Osteocyte (in vitro differentiated cells): ENCODE measurements at regions not wholly inside any gene's neighbourhood (a gene's known extent, or its start where the extent isn't known, plus 50 kb on each side); places are given as distances from the start of the nearest gene placed in this dataset.

ENCODE experiments used
- DNase-seq: peaks from one replicate; pipeline ENCODE4 v3.0.0; 2021; ENCODE audit warnings: mixed read lengths; ENCODE audit not compliant: unreplicated experiment; ENCODE audit errors: extremely low spot score
- H3K27ac Mint-ChIP-seq: one replicate; pipeline ENCODE4 v1.8.0; 2021; ENCODE audit warnings: mild to moderate bottlenecking, mixed read lengths; ENCODE audit not compliant: unreplicated experiment
- H3K27me3 Mint-ChIP-seq: one replicate; pipeline ENCODE4 v1.8.0; 2021; ENCODE audit warnings: mixed read lengths; ENCODE audit not compliant: unreplicated experiment
- H3K36me3 Mint-ChIP-seq: one replicate; pipeline ENCODE4 v1.8.0; 2021; ENCODE audit warnings: mixed read lengths; ENCODE audit not compliant: unreplicated experiment
- H3K4me1 Mint-ChIP-seq: one replicate; pipeline ENCODE4 v1.8.0; 2021; ENCODE audit warnings: mixed read lengths; ENCODE audit not compliant: unreplicated experiment
- H3K4me3 Mint-ChIP-seq: one replicate; pipeline ENCODE4 v1.8.0; 2021; ENCODE audit warnings: mild to moderate bottlenecking, moderate library complexity, mixed read lengths; ENCODE audit not compliant: unreplicated experiment
- H3K9me3 Mint-ChIP-seq: one replicate; pipeline ENCODE4 v1.8.0; 2021; ENCODE audit warnings: mixed read lengths; ENCODE audit not compliant: unreplicated experiment
- TF ChIP-seq, protein P1 (sequence below): fragments of 200-600 bp; sonication (generic); IDR thresholded peaks from 2 replicates; pipeline ENCODE4 v1.5.0; 2021; ENCODE audit warnings: antibody characterized with exemption, mild to moderate bottlenecking, moderate library complexity

DNA sequence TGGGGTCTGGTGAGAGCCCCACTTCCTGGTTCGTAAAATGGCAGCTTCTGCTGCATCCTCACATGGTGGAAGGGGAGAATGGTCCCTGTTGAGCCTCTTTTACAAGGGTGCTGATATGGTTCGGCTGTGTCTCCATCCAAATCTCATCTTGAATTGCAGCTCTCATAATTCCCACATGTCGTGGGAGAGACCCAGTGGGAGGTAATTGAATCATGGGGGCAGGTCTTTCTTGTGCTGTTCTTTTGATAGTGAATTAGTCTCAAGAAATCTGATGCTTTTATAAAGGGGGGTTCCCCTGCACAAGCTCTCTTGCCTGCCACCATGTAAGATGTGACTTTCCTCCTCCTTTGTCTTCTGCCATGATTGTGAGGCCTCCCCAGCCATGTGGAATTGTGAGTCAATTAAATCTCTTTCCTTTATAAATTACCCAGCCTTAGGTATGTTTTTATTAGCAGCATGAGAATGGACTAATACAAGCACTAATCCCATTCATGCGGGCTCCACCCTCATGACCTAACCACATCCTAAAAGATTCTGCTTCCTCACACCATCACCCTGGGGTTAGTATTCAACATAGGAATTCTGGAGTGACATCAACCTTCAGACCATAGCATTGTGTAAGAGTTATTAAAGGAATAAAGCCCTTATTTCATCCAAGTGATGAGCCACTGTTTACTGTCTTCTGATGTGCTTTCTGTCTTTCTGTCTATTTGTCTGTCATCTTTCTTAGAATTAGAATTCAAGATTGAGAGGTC is 159.0 kb upstream of the IRS2 start:
- peaks cover 6% of the 10 kb centered on the region for H3K4me1 Mint-ChIP-seq
- no peak overlapping the region for H3K4me3 Mint-ChIP-seq
- H3K27me3 Mint-ChIP-seq = no peaks in the 10 kb centered on the region
- H3K36me3 Mint-ChIP-seq = no peaks in the 10 kb centered on the region
- peaks cover 11% of the 10 kb centered on the region for H3K9me3 Mint-ChIP-seq
- no peak overlapping the region for H3K27ac Mint-ChIP-seq
- no peak for DNase-seq
- TF ChIP-seq, protein P1, sequence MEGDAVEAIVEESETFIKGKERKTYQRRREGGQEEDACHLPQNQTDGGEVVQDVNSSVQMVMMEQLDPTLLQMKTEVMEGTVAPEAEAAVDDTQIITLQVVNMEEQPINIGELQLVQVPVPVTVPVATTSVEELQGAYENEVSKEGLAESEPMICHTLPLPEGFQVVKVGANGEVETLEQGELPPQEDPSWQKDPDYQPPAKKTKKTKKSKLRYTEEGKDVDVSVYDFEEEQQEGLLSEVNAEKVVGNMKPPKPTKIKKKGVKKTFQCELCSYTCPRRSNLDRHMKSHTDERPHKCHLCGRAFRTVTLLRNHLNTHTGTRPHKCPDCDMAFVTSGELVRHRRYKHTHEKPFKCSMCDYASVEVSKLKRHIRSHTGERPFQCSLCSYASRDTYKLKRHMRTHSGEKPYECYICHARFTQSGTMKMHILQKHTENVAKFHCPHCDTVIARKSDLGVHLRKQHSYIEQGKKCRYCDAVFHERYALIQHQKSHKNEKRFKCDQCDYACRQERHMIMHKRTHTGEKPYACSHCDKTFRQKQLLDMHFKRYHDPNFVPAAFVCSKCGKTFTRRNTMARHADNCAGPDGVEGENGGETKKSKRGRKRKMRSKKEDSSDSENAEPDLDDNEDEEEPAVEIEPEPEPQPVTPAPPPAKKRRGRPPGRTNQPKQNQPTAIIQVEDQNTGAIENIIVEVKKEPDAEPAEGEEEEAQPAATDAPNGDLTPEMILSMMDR = no peak

DNA sequence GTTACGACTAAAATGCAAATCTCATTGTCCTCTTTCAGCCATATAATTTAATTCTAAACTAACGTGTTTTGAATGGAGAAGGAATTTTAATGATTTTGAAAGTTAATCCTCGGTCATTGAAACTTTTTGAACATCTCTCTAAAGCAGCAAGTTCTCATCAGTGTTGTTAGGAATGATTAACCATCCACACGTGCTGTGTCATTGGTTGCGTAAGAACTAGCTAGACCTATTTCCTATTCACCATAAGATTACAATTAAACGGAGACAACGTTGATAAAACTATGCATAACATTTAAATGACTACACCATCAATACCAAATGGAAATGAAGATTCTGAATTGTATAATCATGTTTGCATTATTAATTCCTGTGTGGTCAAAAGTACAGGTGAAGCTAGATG is 155.6 kb upstream of the IRS2 start:
- Mint-ChIP-seq H3K27me3 (no peaks in the 10 kb centered on the region), H3K4me3 (no peak overlapping the region)

DNA sequence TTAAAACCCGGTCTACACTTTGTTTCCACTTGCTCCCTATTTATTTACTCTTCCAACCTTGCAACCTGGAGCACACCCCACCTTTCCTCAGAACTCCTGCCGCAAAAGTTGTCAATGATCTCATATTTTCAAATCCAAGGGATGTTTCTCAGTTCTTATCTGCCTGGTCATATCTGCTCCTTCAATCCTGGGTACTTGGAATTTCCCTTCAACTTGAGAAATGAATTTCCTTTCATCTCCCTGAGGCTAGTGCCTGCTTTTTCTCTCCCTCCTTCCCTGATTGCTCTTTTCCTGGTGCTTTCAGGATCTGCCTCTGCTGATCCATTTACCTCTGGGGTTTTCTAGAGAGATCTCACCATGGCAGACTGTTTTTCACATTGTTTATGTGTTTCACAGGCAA is 154.8 kb upstream of the IRS2 start:
- Mint-ChIP-seq H3K36me3 (no peaks in the 10 kb centered on the region), H3K27me3 (no peaks in the 10 kb centered on the region), H3K4me3 (no peak overlapping the region), H3K4me1 (peaks cover 6% of the 10 kb centered on the region), H3K27ac (no peak overlapping the region), H3K9me3 (peaks cover 9% of the 10 kb centered on the region)
- TF ChIP-seq, protein P1 = no peak
- DNase-seq = no peak

More for the DNA sequence above, 155.6 kb upstream of the IRS2 start:
- no peaks in the 10 kb centered on the region for H3K36me3 Mint-ChIP-seq
- TF ChIP-seq, protein P1 = no peak
- no peak overlapping the region for H3K27ac Mint-ChIP-seq
- no peak for DNase-seq
- H3K9me3 Mint-ChIP-seq = peaks cover 11% of the 10 kb centered on the region
- peaks cover 6% of the 10 kb centered on the region for H3K4me1 Mint-ChIP-seq

DNA sequence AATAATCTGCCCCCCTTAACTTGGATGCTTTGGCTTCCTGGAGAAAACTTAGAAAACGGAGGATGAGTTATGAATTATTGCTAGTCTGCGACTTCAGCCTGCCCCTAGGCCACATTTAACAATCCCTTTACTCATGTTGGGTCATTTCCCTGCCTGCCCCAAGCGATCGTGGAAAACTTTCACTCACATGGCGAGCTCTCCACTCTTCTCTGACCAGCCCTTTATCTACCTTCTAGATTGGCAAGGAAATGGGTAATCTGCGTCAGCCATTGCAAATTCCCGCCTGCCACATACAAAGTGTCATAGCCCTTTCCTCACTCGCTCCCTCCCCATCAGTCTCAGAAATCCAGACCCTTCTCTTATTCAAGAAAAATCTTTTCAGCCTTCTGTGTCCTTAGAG is 154.3 kb upstream of the IRS2 start:
- TF ChIP-seq, protein P1 = no peak
- DNase-seq = no peak
- Mint-ChIP-seq H3K9me3 (peaks cover 3% of the 10 kb centered on the region), H3K27ac (no peak overlapping the region), H3K27me3 (no peaks in the 10 kb centered on the region), H3K36me3 (no peaks in the 10 kb centered on the region), H3K4me1 (peaks cover 3% of the 10 kb centered on the region), H3K4me3 (no peak overlapping the region)

DNA sequence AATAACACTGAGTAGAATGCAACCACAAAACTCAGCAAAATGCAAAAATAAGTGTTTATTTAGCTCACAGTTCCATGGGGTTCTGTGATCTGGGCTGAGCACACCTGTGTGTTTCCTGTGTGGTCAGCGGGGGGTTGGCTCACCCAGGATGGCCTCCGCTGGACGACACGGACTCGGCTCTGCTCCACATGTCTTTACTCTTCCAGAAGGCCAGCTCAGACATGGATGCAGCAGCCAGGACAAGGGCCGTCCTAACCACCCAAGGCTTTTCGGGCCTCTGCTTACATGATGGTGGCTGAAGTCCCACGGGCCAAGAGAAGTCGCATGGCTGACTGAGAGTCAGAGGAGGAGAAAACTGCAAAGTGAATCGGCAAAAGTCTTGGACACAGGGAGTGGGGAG is 153.5 kb upstream of the IRS2 start:
- no peak overlapping the region for H3K4me3 Mint-ChIP-seq

More for the DNA sequence above, 153.5 kb upstream of the IRS2 start:
- no peak overlapping the region for H3K27ac Mint-ChIP-seq
- TF ChIP-seq, protein P1 = no peak
- H3K4me1 Mint-ChIP-seq = no peaks in the 10 kb centered on the region
- DNase-seq = no peak
- H3K36me3 Mint-ChIP-seq = no peaks in the 10 kb centered on the region
- H3K27me3 Mint-ChIP-seq = no peaks in the 10 kb centered on the region
- no peaks in the 10 kb centered on the region for H3K9me3 Mint-ChIP-seq
